H9 (cell line): ENCODE measurements at regions not wholly inside any gene's neighbourhood (a gene's known extent, or its start where the extent isn't known, plus 50 kb on each side); places are given as distances from the start of the nearest gene placed in this dataset.

Source experiments
- DNase-seq: peaks from one replicate; pipeline ENCODE4 v3.0.0-alpha.2; 2017
- H2AFZ ChIP-seq: one replicate; pipeline ENCODE4 v1.6.1; 2013; ENCODE audit warnings: mild to moderate bottlenecking, low read length, control low read depth, moderate library complexity
- H2AK5ac ChIP-seq: 2 replicates; pipeline ENCODE4 v1.6.1; 2013; ENCODE audit warnings: low read length, control low read depth, mixed read lengths; ENCODE audit not compliant: insufficient read length
- H2BK120ac ChIP-seq: one replicate; pipeline ENCODE4 v1.6.1; 2013; ENCODE audit warnings: low read depth, mild to moderate bottlenecking, low read length, control low read depth, inconsistent platforms; ENCODE audit not compliant: poor library complexity, severe bottlenecking
- H2BK12ac ChIP-seq: 2 replicates; pipeline ENCODE4 v1.6.1; 2013; ENCODE audit warnings: low read length, control low read depth, mixed read lengths, low read depth; ENCODE audit not compliant: insufficient read length
- H2BK15ac ChIP-seq: 2 replicates; pipeline ENCODE4 v1.6.1; 2013; ENCODE audit warnings: low read depth, low read length, control low read depth
- H2BK20ac ChIP-seq: one replicate; pipeline ENCODE4 v1.6.1; 2013; ENCODE audit warnings: low read depth, mild to moderate bottlenecking, low read length, control low read depth, inconsistent platforms; ENCODE audit not compliant: poor library complexity, severe bottlenecking
- H2BK5ac ChIP-seq: 2 replicates; pipeline ENCODE4 v1.6.1; 2013; ENCODE audit warnings: low read length, control low read depth, mixed read lengths; ENCODE audit not compliant: insufficient read length
- H3K14ac ChIP-seq: 2 replicates; pipeline ENCODE4 v1.6.1; 2013; ENCODE audit warnings: low read length, control low read depth; ENCODE audit not compliant: insufficient read depth
- H3K18ac ChIP-seq: 2 replicates; pipeline ENCODE4 v1.6.1; 2013; ENCODE audit warnings: low read depth, mild to moderate bottlenecking, mixed read lengths, low read length, control low read depth; ENCODE audit not compliant: insufficient read length
- H3K23ac ChIP-seq: 2 replicates; pipeline ENCODE4 v1.6.1; 2013; ENCODE audit warnings: low read length, control low read depth, mixed read lengths, low read depth; ENCODE audit not compliant: insufficient read length
- H3K23me2 ChIP-seq: 2 replicates; pipeline ENCODE4 v1.6.1; 2013; ENCODE audit warnings: low read depth, mild to moderate bottlenecking, mixed read lengths, low read length, control low read depth; ENCODE audit not compliant: insufficient read length, poor library complexity, severe bottlenecking
- H3K27ac ChIP-seq: 2 replicates; pipeline ENCODE4 v1.5.1; 2013; ENCODE audit warnings: low read length, control low read depth, mixed read lengths, low read depth; ENCODE audit not compliant: insufficient read length
- H3K27me3 ChIP-seq: 2 replicates; pipeline ENCODE4 v1.6.1; 2013; ENCODE audit warnings: low read length, control low read depth, inconsistent platforms; ENCODE audit not compliant: insufficient read depth
- H3K4ac ChIP-seq: 2 replicates; pipeline ENCODE4 v1.6.1; 2013; ENCODE audit warnings: low read depth, mild to moderate bottlenecking, control low read depth, inconsistent platforms, low read length, moderate library complexity
- H3K4me1 ChIP-seq: 2 replicates; pipeline ENCODE4 v1.6.1; 2013; ENCODE audit warnings: low read length, control low read depth, inconsistent platforms; ENCODE audit not compliant: insufficient read depth
- H3K4me2 ChIP-seq: 2 replicates; pipeline ENCODE4 v1.6.1; 2013; ENCODE audit warnings: low read length, control low read depth, mixed read lengths; ENCODE audit not compliant: insufficient read length, insufficient read depth
- H3K56ac ChIP-seq: 2 replicates; pipeline ENCODE4 v1.6.1; 2013; ENCODE audit warnings: low read depth, mild to moderate bottlenecking, mixed read lengths, low read length, control low read depth; ENCODE audit not compliant: insufficient read length
- H3K79me1 ChIP-seq: 2 replicates; pipeline ENCODE4 v1.6.1; 2013; ENCODE audit warnings: low read depth, mild to moderate bottlenecking, moderate library complexity, low read length, control low read depth, inconsistent platforms; ENCODE audit not compliant: insufficient read depth, poor library complexity, severe bottlenecking
- H3K79me2 ChIP-seq: 2 replicates; pipeline ENCODE4 v1.6.1; 2013; ENCODE audit warnings: low read length, control low read depth, inconsistent platforms; ENCODE audit not compliant: insufficient read depth
- H3K9ac ChIP-seq: 2 replicates; pipeline ENCODE4 v1.6.1; 2013; ENCODE audit warnings: low read length, control low read depth, mixed read lengths; ENCODE audit not compliant: insufficient read length; ENCODE audit errors: extremely low read depth
- H3K9me3 ChIP-seq: one replicate; pipeline ENCODE4 v1.6.1; 2013; ENCODE audit warnings: low read depth, low read length, inconsistent platforms; ENCODE audit not compliant: control insufficient read depth
- H3T11ph ChIP-seq: one replicate; pipeline ENCODE4 v1.6.1; 2013; ENCODE audit warnings: mild to moderate bottlenecking, low read length, control low read depth, inconsistent platforms
- H4K20me1 ChIP-seq: one replicate; pipeline ENCODE4 v1.6.1; 2013; ENCODE audit not compliant: control insufficient read depth, insufficient read length, insufficient read depth
- H4K5ac ChIP-seq: 2 replicates; pipeline ENCODE4 v1.6.1; 2013; ENCODE audit warnings: low read depth, mild to moderate bottlenecking, mixed read lengths, low read length, control low read depth; ENCODE audit not compliant: insufficient read length
- H4K8ac ChIP-seq: replicated peaks from 2 replicates; pipeline ENCODE4 v1.6.1; 2013; ENCODE audit warnings: low read length, control low read depth, mixed read lengths, low read depth; ENCODE audit not compliant: insufficient read length
- H4K91ac ChIP-seq: 2 replicates; pipeline ENCODE4 v1.6.1; 2013; ENCODE audit warnings: low read depth, mild to moderate bottlenecking, moderate library complexity, mixed read lengths, low read length, control low read depth; ENCODE audit not compliant: insufficient read length
- H3K27ac Mint-ChIP-seq, 3 experiments: 2 replicates in 2 of 3; 3 replicates in 1 of 3; pipeline ENCODE4 v1.8.0; 2020 to 2021; ENCODE audit warnings: mixed read lengths in 3 of 3, mild to moderate bottlenecking in 1 of 3, moderate library complexity in 1 of 3
- H3K27me3 Mint-ChIP-seq: 2 replicates; pipeline ENCODE4 v1.8.0; 2021; ENCODE audit warnings: low read depth, mild to moderate bottlenecking, moderate library complexity, mixed read lengths
- H3K36me3 Mint-ChIP-seq, 3 experiments: 2 replicates in 2 of 3; 3 replicates in 1 of 3; pipeline ENCODE4 v1.8.0; 2020 to 2021; ENCODE audit warnings: low read depth in 3 of 3, mixed read lengths in 3 of 3; ENCODE audit not compliant: insufficient read depth in 1 of 3
- H3K4me1 Mint-ChIP-seq, 2 experiments: 2 replicates each; pipeline ENCODE4 v1.8.0; 2020; ENCODE audit warnings: mixed read lengths in 2 of 2
- H3K4me3 Mint-ChIP-seq, 2 experiments: 2 replicates in 1 of 2; 3 replicates in 1 of 2; pipeline ENCODE4 v1.8.0; 2020 to 2021; ENCODE audit warnings: mild to moderate bottlenecking in 2 of 2, mixed read lengths in 2 of 2, moderate library complexity in 1 of 2
- H3K9me3 Mint-ChIP-seq, 2 experiments: 2 replicates in 1 of 2; 3 replicates in 1 of 2; pipeline ENCODE4 v1.8.0; 2020; ENCODE audit warnings: mild to moderate bottlenecking in 2 of 2, mixed read lengths in 2 of 2, moderate library complexity in 1 of 2
- WGBS: extraction: QIAGEN DNeasy Blood & Tissue Kit; methylation state at CpG from one replicate; pipeline ENCODE4 v1.1.7; 2013; ENCODE audit warnings: missing lambda C conversion rate, low lambda C conversion rate, mixed read lengths; ENCODE audit not compliant: insufficient read length; ENCODE audit errors: extremely low coverage; 5-methylcytosine and 5-hydroxymethylcytosine counted together
- TF ChIP-seq, protein P1 (sequence below): fragments of 200-600 bp; sonication (generic); conservative IDR thresholded peaks from 3 replicates; pipeline ENCODE4 v1.8.0; 2021; ENCODE audit warnings: antibody characterized with exemption, mild to moderate bottlenecking

DNA sequence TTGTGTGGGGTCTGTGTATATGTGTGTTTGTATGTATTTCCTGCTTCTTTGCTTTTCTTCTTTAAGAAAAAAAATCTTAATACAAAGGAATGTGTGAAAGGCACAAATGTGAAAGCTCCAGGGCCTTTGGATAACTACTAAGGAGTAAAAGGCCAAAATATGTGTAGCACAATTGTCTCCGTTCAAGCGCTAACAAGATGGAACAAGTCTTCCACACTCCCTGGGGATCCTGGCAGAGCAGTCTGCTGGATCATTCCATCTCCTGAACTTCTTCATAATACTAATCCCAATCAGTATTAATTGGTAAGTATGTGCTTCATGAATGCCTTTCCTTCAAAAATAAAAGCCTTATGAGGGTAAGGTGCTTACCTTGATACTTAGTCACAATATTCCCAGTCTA lies 462.5 kb upstream of the TBX3 start:
- H2BK120ac ChIP-seq = no peak overlapping the region
- H4K8ac ChIP-seq = no peak overlapping the region
- Mint-ChIP-seq H3K36me3 (no peaks in the 10 kb centered on the region; a peak in 1 of 7 replicates), H3K9me3 (no peaks in the 10 kb centered on the region), H3K27ac (no peak overlapping the region), H3K27me3 (peaks cover 2% of the 10 kb centered on the region; the same call in 1 of the 2 replicates), H3K4me3 (no peak overlapping the region), H3K4me1 (peaks cover 14 to 15% of the 10 kb centered on the region in 2 experiments)
- peaks cover 7% of the 10 kb centered on the region; the same call in 1 of the 2 replicates for H3K4me1 ChIP-seq
- H2AFZ ChIP-seq = no peak overlapping the region
- no peak overlapping the region for H3T11ph ChIP-seq
- H2BK20ac ChIP-seq = no peak overlapping the region
- H4K20me1 ChIP-seq = no peaks in the 10 kb centered on the region
- no peak overlapping the region for H4K91ac ChIP-seq
- no peak overlapping the region for H2AK5ac ChIP-seq
- H3K23me2 ChIP-seq = no peaks in the 10 kb centered on the region
- no peaks in the 10 kb centered on the region for H3K9me3 ChIP-seq
- no peak overlapping the region for H3K9ac ChIP-seq
- H4K5ac ChIP-seq = no peak overlapping the region
- no peak overlapping the region for H2BK5ac ChIP-seq
- H3K4me2 ChIP-seq = no peak overlapping the region
- TF ChIP-seq, protein P1, sequence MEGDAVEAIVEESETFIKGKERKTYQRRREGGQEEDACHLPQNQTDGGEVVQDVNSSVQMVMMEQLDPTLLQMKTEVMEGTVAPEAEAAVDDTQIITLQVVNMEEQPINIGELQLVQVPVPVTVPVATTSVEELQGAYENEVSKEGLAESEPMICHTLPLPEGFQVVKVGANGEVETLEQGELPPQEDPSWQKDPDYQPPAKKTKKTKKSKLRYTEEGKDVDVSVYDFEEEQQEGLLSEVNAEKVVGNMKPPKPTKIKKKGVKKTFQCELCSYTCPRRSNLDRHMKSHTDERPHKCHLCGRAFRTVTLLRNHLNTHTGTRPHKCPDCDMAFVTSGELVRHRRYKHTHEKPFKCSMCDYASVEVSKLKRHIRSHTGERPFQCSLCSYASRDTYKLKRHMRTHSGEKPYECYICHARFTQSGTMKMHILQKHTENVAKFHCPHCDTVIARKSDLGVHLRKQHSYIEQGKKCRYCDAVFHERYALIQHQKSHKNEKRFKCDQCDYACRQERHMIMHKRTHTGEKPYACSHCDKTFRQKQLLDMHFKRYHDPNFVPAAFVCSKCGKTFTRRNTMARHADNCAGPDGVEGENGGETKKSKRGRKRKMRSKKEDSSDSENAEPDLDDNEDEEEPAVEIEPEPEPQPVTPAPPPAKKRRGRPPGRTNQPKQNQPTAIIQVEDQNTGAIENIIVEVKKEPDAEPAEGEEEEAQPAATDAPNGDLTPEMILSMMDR = no peak
- H3K27me3 ChIP-seq = no peaks in the 10 kb centered on the region
- WGBS = no CpG with 5 or more reads among the region's 2 CpGs
- H3K79me2 ChIP-seq = no peaks in the 10 kb centered on the region
- no peak for DNase-seq
- H3K18ac ChIP-seq = no peak overlapping the region
- H3K27ac ChIP-seq = no peak overlapping the region
- no peak overlapping the region for H3K23ac ChIP-seq
- H2BK12ac ChIP-seq = no peak overlapping the region
- H3K79me1 ChIP-seq = no peaks in the 10 kb centered on the region
- H3K14ac ChIP-seq = no peak overlapping the region
- no peak overlapping the region for H3K56ac ChIP-seq
- H2BK15ac ChIP-seq = no peak overlapping the region
- H3K4ac ChIP-seq = no peak overlapping the region
